ENCODE measurements at regions not wholly inside any gene's neighbourhood (a gene's known extent, or its start where the extent isn't known, plus 50 kb on each side); places are given as distances from the start of the nearest gene placed in this dataset.

- DNase-seq = no peak
Observed at GRCh38 chr19:31717269-31717923, 368.2 kb upstream of the TSHZ3 start.

- no peak for DNase-seq
Observed at GRCh38 chr19:31718032-31718431, 368.8 kb upstream of the TSHZ3 start.

DNA sequence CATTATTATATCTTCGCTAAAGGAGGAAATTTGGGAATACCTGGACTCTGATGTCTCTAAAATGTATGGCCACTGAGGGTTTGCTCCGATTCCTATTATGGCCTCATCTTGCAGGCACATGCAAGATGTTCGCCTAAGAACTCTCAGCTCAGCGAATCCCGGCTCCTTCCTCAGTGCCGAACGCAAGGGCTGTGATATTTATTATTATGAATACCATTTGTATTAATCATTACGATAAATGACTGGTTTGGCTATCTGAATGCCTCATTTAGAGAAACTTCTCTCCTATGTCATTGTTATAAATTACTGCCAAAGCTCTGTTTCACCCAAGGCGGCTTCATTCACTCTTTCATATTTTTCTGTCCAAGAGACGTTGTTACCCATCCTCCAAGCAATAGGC lies 369.7 kb upstream of the TSHZ3 start:
- no peak for DNase-seq

- no peak for DNase-seq
Observed at GRCh38 chr19:31723101-31723500, 373.9 kb upstream of the TSHZ3 start.

- no peak for DNase-seq
Observed at GRCh38 chr19:31725051-31725450, 375.8 kb upstream of the TSHZ3 start.

GRCh38 chr19:31727536-31727935 lies 378.3 kb upstream of the TSHZ3 start:
- DNase-seq = no peak

DNA sequence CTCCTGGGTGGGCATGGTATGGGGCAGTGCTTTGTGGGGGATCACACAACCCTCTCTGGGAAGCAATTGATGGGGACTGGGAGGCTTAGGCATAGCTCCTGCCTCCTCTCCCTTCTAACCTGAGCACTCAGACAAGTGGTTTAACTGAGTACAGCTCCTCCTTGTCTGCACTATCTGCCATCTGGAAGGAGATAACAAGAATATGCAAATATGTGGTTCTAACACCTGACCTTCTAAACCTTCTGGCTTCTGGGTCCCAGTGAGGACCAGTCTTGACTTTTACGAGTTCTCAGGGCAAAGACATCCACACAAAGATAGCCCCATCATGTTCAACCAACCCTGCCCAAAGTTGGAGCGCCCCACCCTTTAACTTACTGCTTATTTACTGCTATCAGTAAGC lies 381.0 kb upstream of the TSHZ3 start:
- no peak for DNase-seq

- no peak for DNase-seq
Observed at GRCh38 chr19:31733591-31733990, 384.4 kb upstream of the TSHZ3 start.

GRCh38 chr19:31742249-31742648 lies 393.0 kb upstream of the TSHZ3 start:
- DNase-seq = no peak

DNA sequence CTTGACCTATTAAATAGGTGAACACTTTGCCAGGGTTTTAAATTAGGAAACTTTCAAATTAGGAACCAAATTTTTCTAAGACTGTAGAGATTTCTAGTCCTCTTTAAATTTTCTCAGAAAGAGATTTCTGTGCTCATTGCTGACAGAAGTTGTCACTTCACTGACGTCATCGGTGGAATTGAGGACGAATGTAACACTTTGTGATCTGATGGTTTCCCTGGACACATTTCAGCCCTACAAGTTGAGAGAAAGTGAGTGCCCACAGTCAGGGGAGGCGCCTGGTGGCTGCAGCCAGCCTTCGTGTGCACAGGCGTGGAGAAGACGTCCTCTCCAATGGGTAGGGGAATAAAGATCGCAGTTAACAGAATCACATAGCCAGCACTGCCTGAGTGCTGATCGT lies 396.5 kb upstream of the TSHZ3 start:
- DNase-seq = no peak

DNA sequence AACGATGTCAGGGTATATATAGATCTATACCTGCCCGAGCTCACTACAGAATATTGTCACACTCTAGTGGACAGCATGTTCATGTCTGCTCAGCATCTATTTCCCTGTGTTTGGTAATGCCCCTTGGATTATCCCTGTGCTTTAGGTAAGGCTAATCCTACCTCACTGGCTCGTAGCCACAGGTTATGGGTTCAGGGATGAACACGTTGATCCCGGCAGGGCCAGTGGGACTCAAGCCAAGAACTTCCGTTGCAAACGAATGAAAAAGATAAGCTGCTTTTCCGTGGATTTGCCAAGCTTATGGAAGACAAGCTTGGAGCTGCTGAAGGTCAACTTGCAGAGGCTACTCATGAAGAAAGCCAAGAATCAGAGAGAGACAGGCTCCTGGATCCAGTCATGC lies 400.0 kb upstream of the TSHZ3 start:
- no peak for DNase-seq

DNA sequence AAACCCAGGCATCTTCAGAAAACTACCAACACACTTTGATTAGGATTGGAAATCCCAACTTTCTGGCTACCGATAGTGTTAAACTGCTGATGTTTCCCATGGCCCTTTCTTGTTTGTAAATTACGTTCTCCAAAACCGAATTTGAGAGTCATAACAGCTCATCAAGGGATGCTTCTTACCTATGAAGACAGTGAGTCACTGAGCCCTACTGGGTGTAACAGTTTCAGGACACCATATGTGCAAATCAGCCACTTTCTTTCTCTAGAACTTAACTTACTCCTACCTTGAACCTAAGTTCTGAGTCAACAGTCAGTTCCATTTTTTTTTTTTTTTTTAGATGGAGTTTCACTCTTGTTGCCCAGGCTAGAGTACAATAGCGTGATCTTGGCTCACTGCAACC lies 410.1 kb upstream of the TSHZ3 start:
- DNase-seq = no peak

GRCh38 chr19:31761281-31761913 lies 412.2 kb upstream of the TSHZ3 start:
- DNase-seq = no peak

GRCh38 chr19:31770223-31770622 lies 421.0 kb upstream of the TSHZ3 start:
- DNase-seq = no peak

DNA sequence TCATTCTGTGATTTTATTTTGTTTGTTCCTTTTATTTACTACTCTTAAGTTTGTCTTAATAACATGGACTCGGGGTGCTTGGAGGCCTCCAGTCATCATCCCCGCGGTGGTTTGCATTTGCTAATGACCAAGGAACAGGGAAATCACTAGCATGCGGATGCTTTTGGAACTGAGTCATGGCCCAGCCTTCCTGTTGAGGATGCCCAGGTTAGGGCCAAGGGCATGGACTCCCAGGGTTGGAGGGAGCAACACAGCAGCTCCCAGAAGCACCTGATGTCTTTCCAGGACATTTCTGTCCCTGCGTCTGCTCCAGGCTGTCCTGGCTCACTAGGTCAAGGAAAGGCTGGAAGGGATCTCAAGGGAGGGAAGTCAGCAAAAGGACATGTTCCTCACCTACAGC lies 423.7 kb upstream of the TSHZ3 start:
- no peak for DNase-seq

- no peak for DNase-seq
Observed at GRCh38 chr19:31781542-31781941, 432.3 kb upstream of the TSHZ3 start.

- DNase-seq = no peak
Observed at GRCh38 chr19:31783592-31783991, 434.4 kb upstream of the TSHZ3 start.

DNA sequence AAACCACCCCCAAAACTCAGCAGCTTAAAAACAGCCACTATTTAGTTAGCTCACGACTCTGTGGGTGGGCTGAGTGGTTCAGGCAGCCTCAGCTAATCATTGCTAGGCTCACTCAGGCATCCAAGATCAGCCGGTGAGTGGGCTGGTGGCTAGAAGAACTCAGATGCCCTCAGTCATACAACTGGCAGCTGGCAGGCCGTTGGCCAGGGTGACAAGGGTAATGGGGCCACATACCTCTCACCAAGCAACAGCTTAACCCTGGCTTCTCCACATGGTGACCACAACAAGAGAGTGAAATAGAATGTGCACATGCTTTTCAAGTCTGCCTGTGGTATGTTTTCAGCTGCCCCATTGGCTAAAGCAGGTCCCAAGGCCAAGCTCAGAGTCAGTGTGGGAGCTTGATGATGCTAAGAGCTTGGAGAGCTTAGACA lies 435.4 kb upstream of the TSHZ3 start:
- DNase-seq = no peak

DNA sequence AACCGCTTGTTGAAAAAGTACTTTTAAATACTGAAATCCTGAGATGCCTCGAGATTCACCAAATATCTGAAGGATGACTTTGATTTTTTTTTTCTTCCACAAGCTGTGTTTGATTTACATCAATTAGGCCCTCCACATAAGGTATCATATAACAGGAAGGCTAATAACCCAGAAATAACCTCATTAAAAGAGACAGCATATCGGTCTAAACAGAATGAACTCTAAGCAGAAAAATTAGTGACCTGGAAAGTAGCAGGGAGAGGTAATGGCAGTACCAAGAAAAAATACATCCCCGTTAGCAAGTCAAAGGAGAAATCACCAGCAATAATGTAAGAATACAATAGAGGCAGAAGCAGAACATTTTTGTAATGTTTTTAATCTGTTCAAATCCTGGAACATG lies 452.4 kb upstream of the TSHZ3 start:
- DNase-seq = no peak

GRCh38 chr19:31803835-31804446 lies 454.7 kb upstream of the TSHZ3 start:
- DNase-seq = no peak

- DNase-seq = no peak
Observed at GRCh38 chr19:31804668-31805067, 455.4 kb upstream of the TSHZ3 start.

- no peak for DNase-seq
Observed at GRCh38 chr19:31810536-31811109, 461.4 kb upstream of the TSHZ3 start.

GRCh38 chr19:31817971-31818797 lies 468.9 kb upstream of the TSHZ3 start:
- DNase-seq = no peak

Measured in central memory CD4-positive, alpha-beta T cell (primary cell).